ENCODE measurements at regions not wholly inside any gene's neighbourhood (a gene's known extent, or its start where the extent isn't known, plus 50 kb on each side); places are given as distances from the start of the nearest gene placed in this dataset.

DNA sequence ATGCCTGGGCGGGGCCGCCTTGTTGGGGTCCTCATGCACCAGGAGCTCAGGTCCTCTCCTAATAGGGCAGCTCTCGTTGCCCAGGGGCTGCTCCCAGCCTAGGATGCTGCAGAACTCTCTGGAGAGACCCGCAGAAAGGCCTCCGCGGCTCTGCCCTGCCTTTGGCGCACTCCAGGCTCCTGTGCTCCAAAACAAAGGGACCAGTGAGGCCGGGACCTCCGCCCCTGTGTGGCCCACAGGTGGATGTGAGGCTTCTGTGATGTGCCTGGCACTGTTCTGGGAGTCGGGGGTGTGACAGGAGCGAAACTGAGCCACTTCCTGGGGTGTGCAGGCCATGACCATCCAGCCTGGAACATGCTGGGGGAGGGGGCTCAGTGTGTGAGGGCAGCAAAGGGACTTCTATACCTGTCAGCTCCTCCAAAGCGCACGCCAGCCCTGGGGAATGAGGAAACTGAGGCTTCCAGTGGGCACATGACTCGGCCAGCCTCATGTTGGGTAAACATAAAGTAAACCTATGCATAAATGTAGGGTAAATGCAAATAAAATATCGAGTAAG is 153.2 kb downstream of the IRF8 start:
- no peak for FAIRE-seq
- no peak for TF ChIP-seq CTCF (IDR thresholded peaks at IDR 0.05; ENCODE audit: insufficient read depth, missing control alignments)
- no peak for DNase-seq (ENCODE audit: insufficient read length, low spot score)

GRCh38 chr16:86052926-86053325 is 154.0 kb downstream of the IRF8 start:
- no peak for TF ChIP-seq CTCF (IDR thresholded peaks at IDR 0.05; ENCODE audit: insufficient read depth, missing control alignments)
- FAIRE-seq (no peak), DNase-seq (ENCODE audit: insufficient read length, low spot score) (no peak)

DNA sequence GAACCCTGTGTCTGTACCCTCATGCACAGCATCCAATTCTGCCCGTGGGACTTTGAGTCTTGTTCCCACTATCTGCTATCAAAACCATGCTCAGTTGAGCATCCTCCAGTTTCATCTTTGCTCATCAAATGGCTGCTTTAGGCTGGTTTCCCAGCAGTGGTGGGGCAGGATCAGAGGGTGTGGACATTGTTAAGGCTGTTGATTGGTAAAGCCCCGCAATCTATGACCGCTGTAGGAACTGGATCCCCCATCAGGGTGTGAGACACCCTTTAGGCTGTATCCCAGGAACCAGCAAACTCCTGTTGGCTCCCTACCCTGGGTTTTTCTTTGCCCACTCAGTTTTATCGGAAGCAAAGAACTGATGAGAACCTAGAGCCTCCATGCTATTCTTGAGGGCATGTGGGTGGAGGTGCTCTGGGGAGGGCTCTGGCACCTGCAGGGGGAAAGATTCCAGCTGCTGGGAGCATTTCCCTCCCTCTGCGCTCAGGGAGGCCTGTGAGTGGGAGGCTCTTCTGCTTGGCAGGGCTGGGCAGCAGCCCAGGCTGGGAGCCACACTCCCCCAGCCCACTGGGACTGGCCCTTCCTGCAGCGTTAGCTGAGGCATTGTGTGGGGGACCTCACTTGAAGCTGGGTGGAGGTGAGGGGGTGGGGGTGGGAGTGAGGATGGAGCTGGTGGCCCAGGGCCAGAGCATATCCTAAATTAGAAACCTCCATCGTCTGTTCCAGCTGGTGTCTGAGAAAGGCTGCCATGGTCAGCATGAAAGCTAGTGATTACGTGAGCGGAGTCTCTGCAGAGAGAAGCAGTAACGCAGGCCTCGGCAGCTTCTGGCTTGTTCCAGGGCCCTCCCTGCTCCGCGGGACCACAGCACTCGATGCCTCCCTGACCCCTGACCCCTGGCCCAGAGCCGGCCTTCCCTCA is 160.6 kb downstream of the IRF8 start:
- no peak for FAIRE-seq
- no peak for DNase-seq (ENCODE audit: insufficient read length, low spot score)
- TF ChIP-seq CTCF (IDR thresholded peaks at IDR 0.05; ENCODE audit: insufficient read depth, missing control alignments) = no peak

DNA sequence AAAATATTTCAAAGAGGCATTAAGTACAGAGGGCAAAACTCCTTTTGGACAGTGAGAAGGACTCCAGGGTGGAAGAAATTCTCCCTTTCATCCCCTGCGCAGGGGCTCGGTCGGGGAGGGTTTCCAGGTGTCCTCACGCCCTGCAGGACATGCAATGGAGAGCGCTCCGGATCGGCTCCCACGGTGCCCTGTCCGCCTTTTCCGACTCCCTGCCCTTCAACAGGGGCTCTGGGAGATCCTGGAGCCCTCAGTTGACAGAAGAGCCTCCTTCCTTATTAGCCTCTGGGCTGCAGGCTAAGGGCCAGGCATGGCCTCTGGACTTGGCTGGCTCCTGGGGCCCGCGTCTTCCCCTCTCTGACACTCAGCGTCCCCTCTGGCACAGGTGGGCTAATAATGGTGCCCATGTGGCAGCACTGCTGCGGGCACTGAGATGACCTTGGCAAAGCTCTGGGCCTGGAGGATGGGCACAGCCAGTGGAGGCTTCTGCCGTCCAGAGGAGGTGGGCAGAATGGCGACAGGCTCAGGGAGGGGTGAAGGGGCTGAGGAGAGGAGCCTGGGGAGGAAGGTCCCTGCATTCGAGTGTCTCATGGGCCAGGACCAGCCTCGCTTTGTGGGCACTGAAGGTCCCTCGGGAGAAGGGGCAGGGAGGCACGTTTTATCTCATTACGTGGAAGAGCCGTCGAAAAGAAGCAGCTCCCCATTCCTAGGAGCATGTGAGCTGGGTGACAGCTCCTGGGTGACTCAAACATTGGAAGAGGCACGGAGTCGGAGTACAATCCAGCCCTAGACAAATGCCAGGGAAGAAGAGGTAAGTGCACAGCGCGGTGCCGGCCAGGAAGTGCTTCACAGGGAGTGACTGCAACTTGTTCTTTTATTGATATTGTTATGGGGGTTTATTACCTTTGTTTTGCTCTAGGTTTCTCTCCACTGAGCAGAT is 161.7 kb downstream of the IRF8 start:
- no peak for TF ChIP-seq CTCF (IDR thresholded peaks at IDR 0.05; ENCODE audit: insufficient read depth, missing control alignments)
- no peak for FAIRE-seq
- no peak for DNase-seq (ENCODE audit: insufficient read length, low spot score)

DNA sequence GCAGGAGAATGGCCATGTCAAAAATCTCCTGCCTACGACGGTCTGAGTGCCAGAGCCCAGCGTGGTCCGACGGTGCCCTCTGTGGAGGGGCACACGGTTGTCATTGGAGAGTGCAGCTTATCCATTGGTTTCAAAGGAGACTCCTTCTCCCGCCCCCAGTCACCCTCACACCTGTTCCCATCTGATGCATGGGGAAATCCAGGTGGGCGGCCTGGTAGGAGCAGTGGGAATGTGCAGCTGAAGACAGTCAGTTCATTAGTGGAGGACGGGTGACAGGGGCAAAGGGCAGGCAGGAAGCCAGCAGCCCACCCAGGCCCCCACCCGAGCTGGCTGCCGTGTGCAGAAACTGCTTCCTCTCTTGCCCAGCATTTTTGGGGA is 162.3 kb downstream of the IRF8 start:
- no peak for DNase-seq (ENCODE audit: insufficient read length, low spot score)
- no peak for FAIRE-seq
- no peak for TF ChIP-seq CTCF (IDR thresholded peaks at IDR 0.05; ENCODE audit: insufficient read depth, missing control alignments)

DNA sequence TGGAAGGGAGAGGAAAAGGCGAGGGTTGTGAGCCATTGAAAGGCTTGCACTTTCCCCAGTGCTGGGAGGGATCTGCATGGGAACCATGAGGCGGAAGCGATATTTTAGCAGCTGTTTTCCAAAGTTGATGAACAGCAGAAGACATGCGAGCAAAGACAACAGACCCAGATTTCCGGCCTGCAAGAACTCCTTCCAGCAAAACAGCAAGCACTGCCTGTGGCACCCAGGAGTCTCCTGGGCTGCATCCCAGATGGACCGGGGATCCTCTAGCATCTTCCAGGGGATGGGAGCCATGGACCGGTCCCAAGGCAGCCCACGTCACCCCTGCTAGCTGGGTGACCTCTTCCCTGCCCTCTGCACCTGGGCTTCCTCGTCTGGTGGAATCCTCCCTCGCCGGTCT is 162.8 kb downstream of the IRF8 start:
- DNase-seq (ENCODE audit: insufficient read length, low spot score) (no peak), FAIRE-seq (no peak)
- no peak for TF ChIP-seq CTCF (IDR thresholded peaks at IDR 0.05; ENCODE audit: insufficient read depth, missing control alignments)
